ENCODE measurements at regions not wholly inside any gene's neighbourhood (a gene's known extent, or its start where the extent isn't known, plus 50 kb on each side); places are given as distances from the start of the nearest gene placed in this dataset.

DNA sequence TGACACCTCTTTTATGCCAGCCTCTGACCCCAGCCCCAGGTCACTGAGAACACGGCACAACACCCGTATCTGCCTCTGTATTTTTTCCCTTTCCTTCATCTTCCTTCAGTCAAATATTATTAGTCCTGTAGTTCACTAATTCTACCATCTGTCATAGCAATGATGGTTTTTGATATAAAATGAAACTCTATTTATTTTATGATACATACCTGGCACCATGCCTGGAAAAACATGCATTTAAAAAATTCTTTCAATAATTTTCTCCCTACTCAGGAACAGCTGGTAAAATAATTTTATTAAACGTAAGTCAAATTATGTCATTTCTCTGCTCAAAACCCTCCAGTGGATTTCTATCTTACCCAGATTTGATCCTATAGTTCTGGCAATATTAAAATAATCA is 224.7 kb downstream of the CDH7 start:
- no peaks in the 10 kb centered on the region for H3K9me3 ChIP-seq (ENCODE audit: insufficient read depth, low read depth, low read length)
- no peak for DNase-seq
- no peak overlapping the region for H3K4me3 ChIP-seq (ENCODE audit: low read depth, low read length)
- H2BK12ac ChIP-seq (ENCODE audit: low read length): no peak overlapping the region
- H2BK5ac ChIP-seq (ENCODE audit: low read depth, low read length, poor library complexity): no peak overlapping the region
- no peak overlapping the region for H3K14ac ChIP-seq (ENCODE audit: low read length)
- H3K79me1 ChIP-seq (ENCODE audit: low read length): no peaks in the 10 kb centered on the region
- no peak overlapping the region for H3K9ac ChIP-seq (ENCODE audit: low read length)
- no peak overlapping the region for H3K4ac ChIP-seq (ENCODE audit: low read depth, low read length)
- no peak overlapping the region for H4K91ac ChIP-seq (ENCODE audit: low read depth, low read length)
- no peak overlapping the region for H2BK120ac ChIP-seq (ENCODE audit: insufficient read depth, low read length, poor library complexity)
- no peaks in the 10 kb centered on the region for H3K27me3 ChIP-seq (ENCODE audit: insufficient read depth, low read length)
- H3K79me2 ChIP-seq (ENCODE audit: control insufficient read depth, insufficient read depth, low read length, poor library complexity): no peaks in the 10 kb centered on the region
- H3K27ac ChIP-seq (ENCODE audit: low read depth, low read length): no peak overlapping the region
- no peaks in the 10 kb centered on the region for H3K4me1 ChIP-seq (ENCODE audit: control insufficient read depth in 1 of 2, insufficient read depth in 2 of 2, low read length in 2 of 2)
- H4K8ac ChIP-seq (ENCODE audit: low read depth, low read length): no peak overlapping the region
- H3K4me2 ChIP-seq (ENCODE audit: low read length): no peak overlapping the region
- no peak overlapping the region for H3K23ac ChIP-seq (ENCODE audit: low read length)
- H3K18ac ChIP-seq (ENCODE audit: low read length): no peak overlapping the region
- no peaks in the 10 kb centered on the region for H3K36me3 ChIP-seq (ENCODE audit: control insufficient read depth in 1 of 2, insufficient read depth in 2 of 2, low read length in 2 of 2)
- no peak overlapping the region for H4K12ac ChIP-seq (ENCODE audit: low read depth, low read length)
- no CpG with 5 or more reads among the region's 3 CpGs for WGBS (ENCODE audit: extremely low coverage, insufficient coverage, insufficient read length)
- no peak overlapping the region for H2AK5ac ChIP-seq (ENCODE audit: low read length)
- no peak overlapping the region for H2AFZ ChIP-seq (ENCODE audit: insufficient read depth, low read length, poor library complexity)

DNA sequence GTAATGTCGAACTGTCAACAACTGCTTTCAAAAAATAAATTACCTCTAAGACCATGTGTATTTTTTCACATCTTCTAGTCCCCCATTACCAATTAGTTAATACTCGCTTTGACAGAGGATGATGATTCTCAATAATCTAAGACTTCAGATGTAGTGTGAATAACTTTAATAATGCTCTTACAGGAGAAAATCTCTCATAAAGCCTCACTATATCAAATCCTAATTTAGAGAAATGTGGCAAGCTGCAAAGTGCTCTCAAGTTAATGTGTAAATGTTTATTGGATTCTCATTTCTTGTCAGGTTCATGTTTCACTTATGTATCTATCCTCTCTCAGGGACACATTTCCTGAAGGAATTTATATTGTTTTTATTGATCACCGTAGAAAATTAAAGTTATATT is 223.9 kb downstream of the CDH7 start:
- H3K4me2 ChIP-seq (ENCODE audit: low read length): no peak overlapping the region
- no peak for DNase-seq
- H3K27me3 ChIP-seq (ENCODE audit: insufficient read depth, low read length): no peaks in the 10 kb centered on the region
- no peak overlapping the region for H2BK5ac ChIP-seq (ENCODE audit: low read depth, low read length, poor library complexity)
- no peak overlapping the region for H3K4ac ChIP-seq (ENCODE audit: low read depth, low read length)
- H3K23ac ChIP-seq (ENCODE audit: low read length): no peak overlapping the region
- no peaks in the 10 kb centered on the region for H3K79me2 ChIP-seq (ENCODE audit: control insufficient read depth, insufficient read depth, low read length, poor library complexity)
- no peak overlapping the region for H2AK5ac ChIP-seq (ENCODE audit: low read length)
- H3K4me3 ChIP-seq (ENCODE audit: low read depth, low read length): no peak overlapping the region
- no peak overlapping the region for H3K9ac ChIP-seq (ENCODE audit: low read length)
- no peak overlapping the region for H3K14ac ChIP-seq (ENCODE audit: low read length)
- no peak overlapping the region for H3K27ac ChIP-seq (ENCODE audit: low read depth, low read length)
- no peaks in the 10 kb centered on the region for H3K36me3 ChIP-seq (ENCODE audit: control insufficient read depth in 1 of 2, insufficient read depth in 2 of 2, low read length in 2 of 2)
- no peak overlapping the region for H4K91ac ChIP-seq (ENCODE audit: low read depth, low read length)
- no CpG with 5 or more reads among the region's 3 CpGs for WGBS (ENCODE audit: extremely low coverage, insufficient coverage, insufficient read length)
- H3K9me3 ChIP-seq (ENCODE audit: insufficient read depth, low read depth, low read length): no peaks in the 10 kb centered on the region
- no peak overlapping the region for H3K18ac ChIP-seq (ENCODE audit: low read length)
- H2BK120ac ChIP-seq (ENCODE audit: insufficient read depth, low read length, poor library complexity): no peak overlapping the region
- no peak overlapping the region for H2AFZ ChIP-seq (ENCODE audit: insufficient read depth, low read length, poor library complexity)
- no peak overlapping the region for H2BK12ac ChIP-seq (ENCODE audit: low read length)
- H4K8ac ChIP-seq (ENCODE audit: low read depth, low read length): no peak overlapping the region
- H3K79me1 ChIP-seq (ENCODE audit: low read length): no peaks in the 10 kb centered on the region
- H4K12ac ChIP-seq (ENCODE audit: low read depth, low read length): no peak overlapping the region
- no peaks in the 10 kb centered on the region for H3K4me1 ChIP-seq (ENCODE audit: control insufficient read depth in 1 of 2, insufficient read depth in 2 of 2, low read length in 2 of 2)

DNA sequence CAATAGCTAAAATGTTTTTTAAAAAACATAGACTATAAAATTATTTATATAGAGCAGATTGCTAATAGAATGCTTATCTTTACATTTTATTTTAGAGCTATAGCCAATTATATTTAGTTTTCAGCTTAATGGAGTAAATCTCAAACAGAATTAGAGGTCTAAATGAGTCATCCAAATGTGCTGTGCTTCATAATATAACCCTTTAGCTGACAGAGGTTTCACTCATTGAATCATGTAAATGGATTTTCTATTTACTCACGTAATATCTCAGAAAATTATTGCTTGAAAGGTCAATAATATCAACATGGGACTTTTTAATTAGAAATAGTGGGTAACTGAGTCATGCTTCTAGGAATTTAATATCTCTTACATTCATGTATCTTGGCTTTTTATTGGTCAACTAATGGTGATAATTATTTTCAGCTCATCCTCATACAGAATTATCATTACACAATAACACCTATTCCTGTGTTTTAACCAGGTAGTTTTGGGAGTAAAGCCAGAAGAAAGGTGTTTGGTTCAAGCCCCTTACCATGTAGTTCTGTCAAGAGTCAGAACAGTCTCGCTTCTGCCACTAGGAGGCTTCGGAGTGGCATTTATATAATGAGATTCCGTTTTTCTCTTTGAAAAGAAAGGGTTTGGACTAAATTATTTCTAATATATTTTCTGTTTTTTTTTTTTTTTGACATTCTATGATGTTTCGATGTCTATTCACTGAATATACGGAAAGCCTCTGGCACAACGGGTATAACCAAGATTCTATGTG is 217.6 kb downstream of the CDH7 start:
- Histone ChIP-seq H2BK120ac (ENCODE audit: insufficient read depth, low read length, poor library complexity) (no peak overlapping the region), H3K9me3 (ENCODE audit: insufficient read depth, low read depth, low read length) (no peaks in the 10 kb centered on the region), H3K18ac (ENCODE audit: low read length) (no peak overlapping the region), H3K79me1 (ENCODE audit: low read length) (no peaks in the 10 kb centered on the region), H2BK5ac (ENCODE audit: low read depth, low read length, poor library complexity) (no peak overlapping the region), H2AFZ (ENCODE audit: insufficient read depth, low read length, poor library complexity) (no peak overlapping the region), H3K79me2 (ENCODE audit: control insufficient read depth, insufficient read depth, low read length, poor library complexity) (no peaks in the 10 kb centered on the region), H3K4ac (ENCODE audit: low read depth, low read length) (no peak overlapping the region), H4K8ac (ENCODE audit: low read depth, low read length) (no peak overlapping the region), H3K9ac (ENCODE audit: low read length) (no peak overlapping the region), H3K14ac (ENCODE audit: low read length) (no peak overlapping the region), H4K91ac (ENCODE audit: low read depth, low read length) (no peak overlapping the region), H2AK5ac (ENCODE audit: low read length) (no peak overlapping the region), H3K4me2 (ENCODE audit: low read length) (no peak overlapping the region), H3K23ac (ENCODE audit: low read length) (no peak overlapping the region), H3K27me3 (ENCODE audit: insufficient read depth, low read length) (no peaks in the 10 kb centered on the region), H4K12ac (ENCODE audit: low read depth, low read length) (no peak overlapping the region), H3K4me1 (ENCODE audit: control insufficient read depth in 1 of 2, insufficient read depth in 2 of 2, low read length in 2 of 2) (no peaks in the 10 kb centered on the region), H3K36me3 (ENCODE audit: control insufficient read depth in 1 of 2, insufficient read depth in 2 of 2, low read length in 2 of 2) (no peaks in the 10 kb centered on the region), H3K27ac (ENCODE audit: low read depth, low read length) (no peak overlapping the region), H2BK12ac (ENCODE audit: low read length) (no peak overlapping the region), H3K4me3 (ENCODE audit: low read depth, low read length) (no peak overlapping the region)
- WGBS (ENCODE audit: extremely low coverage, insufficient coverage, insufficient read length): no CpG with 5 or more reads among the region's 7 CpGs
- no peak for DNase-seq

DNA sequence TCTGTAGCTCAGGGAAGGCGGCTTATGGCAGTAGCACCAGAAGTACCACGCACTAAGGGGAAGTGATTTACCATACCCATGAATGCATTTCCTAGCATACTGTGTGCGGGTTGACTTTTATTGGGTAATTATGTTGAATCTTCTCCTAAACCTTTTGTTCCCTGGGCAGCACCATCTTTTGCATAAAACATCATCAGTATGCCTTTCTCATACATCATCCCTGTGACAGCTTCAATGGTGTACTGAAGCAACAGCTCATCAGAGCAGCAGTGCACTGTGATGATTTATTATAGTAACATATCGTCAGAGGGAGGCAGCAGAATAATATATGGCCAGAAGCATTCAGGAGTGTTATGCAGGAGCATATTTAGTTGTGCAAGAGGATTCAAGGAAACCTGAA is 204.9 kb downstream of the CDH7 start:
- DNase-seq: no peak
- no peak overlapping the region for H3K4me3 ChIP-seq (ENCODE audit: low read depth, low read length)
- no peaks in the 10 kb centered on the region for H3K79me1 ChIP-seq (ENCODE audit: low read length)
- H3K4me1 ChIP-seq (ENCODE audit: control insufficient read depth in 1 of 2, insufficient read depth in 2 of 2, low read length in 2 of 2): no peaks in the 10 kb centered on the region
- no CpG with 5 or more reads among the region's 4 CpGs for WGBS (ENCODE audit: extremely low coverage, insufficient coverage, insufficient read length)
- no peak overlapping the region for H3K4me2 ChIP-seq (ENCODE audit: low read length)
- no peak overlapping the region for H2AFZ ChIP-seq (ENCODE audit: insufficient read depth, low read length, poor library complexity)
- H3K14ac ChIP-seq (ENCODE audit: low read length): no peak overlapping the region
- H3K9me3 ChIP-seq (ENCODE audit: insufficient read depth, low read depth, low read length): no peaks in the 10 kb centered on the region
- no peaks in the 10 kb centered on the region for H3K79me2 ChIP-seq (ENCODE audit: control insufficient read depth, insufficient read depth, low read length, poor library complexity)
- no peak overlapping the region for H3K9ac ChIP-seq (ENCODE audit: low read length)
- H2AK5ac ChIP-seq (ENCODE audit: low read length): no peak overlapping the region
- no peak overlapping the region for H4K12ac ChIP-seq (ENCODE audit: low read depth, low read length)
- H3K23ac ChIP-seq (ENCODE audit: low read length): no peak overlapping the region
- no peaks in the 10 kb centered on the region for H3K27me3 ChIP-seq (ENCODE audit: insufficient read depth, low read length)
- no peak overlapping the region for H4K8ac ChIP-seq (ENCODE audit: low read depth, low read length)
- no peak overlapping the region for H2BK12ac ChIP-seq (ENCODE audit: low read length)
- no peak overlapping the region for H2BK120ac ChIP-seq (ENCODE audit: insufficient read depth, low read length, poor library complexity)
- H2BK5ac ChIP-seq (ENCODE audit: low read depth, low read length, poor library complexity): no peak overlapping the region
- no peaks in the 10 kb centered on the region for H3K36me3 ChIP-seq (ENCODE audit: control insufficient read depth in 1 of 2, insufficient read depth in 2 of 2, low read length in 2 of 2)
- H3K27ac ChIP-seq (ENCODE audit: low read depth, low read length): no peak overlapping the region
- H4K91ac ChIP-seq (ENCODE audit: low read depth, low read length): no peak overlapping the region
- H3K4ac ChIP-seq (ENCODE audit: low read depth, low read length): no peak overlapping the region
- no peak overlapping the region for H3K18ac ChIP-seq (ENCODE audit: low read length)
